ENCODE measurements at regions not wholly inside any gene's neighbourhood (a gene's known extent, or its start where the extent isn't known, plus 50 kb on each side); places are given as distances from the start of the nearest gene placed in this dataset.

GRCh38 chr7:68971634-68972340 is 626.5 kb upstream of the AUTS2 start:
- no peak for TF ChIP-seq SIN3A (IDR thresholded peaks at IDR 0.05; ENCODE audit: borderline replicate concordance, insufficient read depth, low read length)
- no peak for TF ChIP-seq REST (IDR thresholded peaks at IDR 0.05; ENCODE audit: insufficient read depth in 1 of 2, low read depth in 2 of 2, low read length in 2 of 2)
- TF ChIP-seq POLR2AphosphoS5 (IDR thresholded peaks at IDR 0.05; ENCODE audit: low read depth, low read length), result no peak
- TF ChIP-seq FOXP2 (optimal IDR thresholded peaks at IDR 0.05; ENCODE audit: borderline replicate concordance, extremely low read depth, extremely low read length, insufficient read depth), result no peak
- TF ChIP-seq TAF1 (IDR thresholded peaks at IDR 0.05; ENCODE audit: borderline replicate concordance, insufficient read depth, low read length), result no peak

- TF ChIP-seq POLR2AphosphoS5 (IDR thresholded peaks at IDR 0.05; ENCODE audit: low read depth, low read length) (no peak), TAF1 (IDR thresholded peaks at IDR 0.05; ENCODE audit: borderline replicate concordance, insufficient read depth, low read length) (no peak), REST (IDR thresholded peaks at IDR 0.05; ENCODE audit: insufficient read depth in 1 of 2, low read depth in 2 of 2, low read length in 2 of 2) (no peak), SIN3A (IDR thresholded peaks at IDR 0.05; ENCODE audit: borderline replicate concordance, insufficient read depth, low read length) (no peak), FOXP2 (optimal IDR thresholded peaks at IDR 0.05; ENCODE audit: borderline replicate concordance, extremely low read depth, extremely low read length, insufficient read depth) (no peak)
These were observed 620.8 kb upstream of the AUTS2 start for GRCh38 chr7:68977385-68978055.

GRCh38 chr7:68978710-68979109 is 619.6 kb upstream of the AUTS2 start:
- TF ChIP-seq REST (IDR thresholded peaks at IDR 0.05; ENCODE audit: insufficient read depth in 1 of 2, low read depth in 2 of 2, low read length in 2 of 2) (no peak), POLR2AphosphoS5 (IDR thresholded peaks at IDR 0.05; ENCODE audit: low read depth, low read length) (no peak), FOXP2 (optimal IDR thresholded peaks at IDR 0.05; ENCODE audit: borderline replicate concordance, extremely low read depth, extremely low read length, insufficient read depth) (no peak), TAF1 (IDR thresholded peaks at IDR 0.05; ENCODE audit: borderline replicate concordance, insufficient read depth, low read length) (no peak), SIN3A (IDR thresholded peaks at IDR 0.05; ENCODE audit: borderline replicate concordance, insufficient read depth, low read length) (no peak)

- TF ChIP-seq REST (IDR thresholded peaks at IDR 0.05; ENCODE audit: insufficient read depth in 1 of 2, low read depth in 2 of 2, low read length in 2 of 2) (no peak), SIN3A (IDR thresholded peaks at IDR 0.05; ENCODE audit: borderline replicate concordance, insufficient read depth, low read length) (no peak), FOXP2 (optimal IDR thresholded peaks at IDR 0.05; ENCODE audit: borderline replicate concordance, extremely low read depth, extremely low read length, insufficient read depth) (no peak), POLR2AphosphoS5 (IDR thresholded peaks at IDR 0.05; ENCODE audit: low read depth, low read length) (no peak), TAF1 (IDR thresholded peaks at IDR 0.05; ENCODE audit: borderline replicate concordance, insufficient read depth, low read length) (no peak)
These were observed 618.3 kb upstream of the AUTS2 start for GRCh38 chr7:68980011-68980410.

Measured in PFSK-1 (cell line).